PFSK-1 (cell line): ENCODE measurements at regions not wholly inside any gene's neighbourhood (a gene's known extent, or its start where the extent isn't known, plus 50 kb on each side); places are given as distances from the start of the nearest gene placed in this dataset.

Experiments used
- FOXP2 ChIP-seq: optimal IDR thresholded peaks from 2 replicates; pipeline ENCODE3; 2011; ENCODE audit warnings: borderline replicate concordance, control low read depth, inconsistent platforms; ENCODE audit not compliant: insufficient read depth; ENCODE audit errors: extremely low read length, extremely low read depth
- POLR2AphosphoS5 ChIP-seq: IDR thresholded peaks from 2 replicates; pipeline ENCODE4 v1.6.1; 2012; ENCODE audit warnings: low read depth, mild to moderate bottlenecking, control low read depth, low read length, moderate library complexity
- SIN3A ChIP-seq: IDR thresholded peaks from 2 replicates; pipeline ENCODE4 v1.6.1; 2012; ENCODE audit warnings: mild to moderate bottlenecking, low read length, moderate library complexity, borderline replicate concordance; ENCODE audit not compliant: insufficient read depth
- TAF1 ChIP-seq: IDR thresholded peaks from 2 replicates; pipeline ENCODE4 v1.6.1; 2012; ENCODE audit warnings: low read length, control low read depth, borderline replicate concordance; ENCODE audit not compliant: insufficient read depth
- TF ChIP-seq, protein P1 (sequence below), 2 experiments: IDR thresholded peaks; 2 replicates each; pipeline versions ENCODE4 v1.6.1 to v1.8.0; 2011 to 2012; ENCODE audit warnings: low read depth in 2 of 2, low read length in 2 of 2, control low read depth in 1 of 2, inconsistent platforms in 1 of 2, mild to moderate bottlenecking in 1 of 2, moderate library complexity in 1 of 2; ENCODE audit not compliant: insufficient read depth in 1 of 2

DNA sequence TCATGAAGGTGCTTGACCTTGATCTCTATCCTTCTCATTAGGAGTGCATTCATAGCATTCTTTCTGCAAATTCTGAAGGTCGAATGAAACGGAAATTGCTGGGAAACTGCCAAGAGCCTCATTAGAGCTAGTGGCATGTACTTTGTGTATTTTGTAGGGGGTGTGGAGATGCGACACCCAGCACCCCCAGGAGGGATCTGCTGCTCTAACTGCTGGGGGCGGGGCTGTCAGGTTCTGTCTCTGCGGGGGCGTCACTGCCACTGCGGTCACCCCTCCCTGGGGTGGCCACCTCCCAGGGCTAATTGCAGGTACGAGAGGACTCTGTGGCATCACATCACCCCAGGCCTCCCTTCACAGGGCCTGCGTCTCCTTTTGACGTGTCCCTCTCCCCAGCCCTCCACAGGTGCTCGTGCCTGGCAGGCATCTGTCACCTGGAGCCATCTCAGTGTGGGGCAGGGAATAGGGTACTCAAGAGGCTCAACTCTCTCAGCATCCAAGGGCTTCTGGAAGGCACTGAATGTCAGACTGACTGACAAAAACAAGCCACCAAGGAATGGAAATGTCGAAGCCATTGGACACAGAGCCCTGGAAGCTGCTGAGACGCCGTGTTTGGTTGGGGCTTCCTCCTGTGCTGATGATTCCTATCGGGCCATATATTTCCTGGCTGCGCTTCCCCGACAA is 151.1 kb downstream of the ACTR3B start:
- TF ChIP-seq POLR2AphosphoS5 = no peak
- TF ChIP-seq FOXP2 = no peak
- TF ChIP-seq, protein P1, sequence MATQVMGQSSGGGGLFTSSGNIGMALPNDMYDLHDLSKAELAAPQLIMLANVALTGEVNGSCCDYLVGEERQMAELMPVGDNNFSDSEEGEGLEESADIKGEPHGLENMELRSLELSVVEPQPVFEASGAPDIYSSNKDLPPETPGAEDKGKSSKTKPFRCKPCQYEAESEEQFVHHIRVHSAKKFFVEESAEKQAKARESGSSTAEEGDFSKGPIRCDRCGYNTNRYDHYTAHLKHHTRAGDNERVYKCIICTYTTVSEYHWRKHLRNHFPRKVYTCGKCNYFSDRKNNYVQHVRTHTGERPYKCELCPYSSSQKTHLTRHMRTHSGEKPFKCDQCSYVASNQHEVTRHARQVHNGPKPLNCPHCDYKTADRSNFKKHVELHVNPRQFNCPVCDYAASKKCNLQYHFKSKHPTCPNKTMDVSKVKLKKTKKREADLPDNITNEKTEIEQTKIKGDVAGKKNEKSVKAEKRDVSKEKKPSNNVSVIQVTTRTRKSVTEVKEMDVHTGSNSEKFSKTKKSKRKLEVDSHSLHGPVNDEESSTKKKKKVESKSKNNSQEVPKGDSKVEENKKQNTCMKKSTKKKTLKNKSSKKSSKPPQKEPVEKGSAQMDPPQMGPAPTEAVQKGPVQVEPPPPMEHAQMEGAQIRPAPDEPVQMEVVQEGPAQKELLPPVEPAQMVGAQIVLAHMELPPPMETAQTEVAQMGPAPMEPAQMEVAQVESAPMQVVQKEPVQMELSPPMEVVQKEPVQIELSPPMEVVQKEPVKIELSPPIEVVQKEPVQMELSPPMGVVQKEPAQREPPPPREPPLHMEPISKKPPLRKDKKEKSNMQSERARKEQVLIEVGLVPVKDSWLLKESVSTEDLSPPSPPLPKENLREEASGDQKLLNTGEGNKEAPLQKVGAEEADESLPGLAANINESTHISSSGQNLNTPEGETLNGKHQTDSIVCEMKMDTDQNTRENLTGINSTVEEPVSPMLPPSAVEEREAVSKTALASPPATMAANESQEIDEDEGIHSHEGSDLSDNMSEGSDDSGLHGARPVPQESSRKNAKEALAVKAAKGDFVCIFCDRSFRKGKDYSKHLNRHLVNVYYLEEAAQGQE (IDR thresholded peaks at IDR 0.05; ENCODE audit: insufficient read depth in 1 of 2, low read depth in 2 of 2, low read length in 2 of 2) = no peak
- no peak for TF ChIP-seq TAF1

DNA sequence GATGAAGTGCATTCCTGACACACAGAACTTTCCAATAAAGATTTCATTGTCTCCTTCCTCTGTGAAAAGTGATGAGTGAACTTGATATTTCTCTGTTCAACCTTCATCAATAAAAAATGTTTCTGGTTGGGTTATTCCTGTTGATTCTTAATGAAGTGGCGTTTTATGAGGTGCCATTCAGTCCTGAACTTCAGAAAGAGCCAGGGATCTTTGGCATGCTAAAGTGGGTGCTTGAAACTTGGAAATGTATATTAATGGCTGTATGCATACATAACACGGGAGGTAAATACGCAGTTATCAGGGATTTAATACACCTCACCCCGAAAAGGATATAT is 151.6 kb downstream of the ACTR3B start:
- TF ChIP-seq TAF1 = no peak
- TF ChIP-seq, protein P1 (IDR thresholded peaks at IDR 0.05; ENCODE audit: insufficient read depth in 1 of 2, low read depth in 2 of 2, low read length in 2 of 2) = no peak
- no peak for TF ChIP-seq FOXP2
- TF ChIP-seq POLR2AphosphoS5 = no peak

GRCh38 chr7:152911922-152912321 is 152.4 kb downstream of the ACTR3B start:
- TF ChIP-seq, protein P1 (IDR thresholded peaks at IDR 0.05; ENCODE audit: insufficient read depth in 1 of 2, low read depth in 2 of 2, low read length in 2 of 2) = no peak

- TF ChIP-seq TAF1 = no peak
Measured at GRCh38 chr7:152912511-152912910, 153.0 kb downstream of the ACTR3B start.

DNA sequence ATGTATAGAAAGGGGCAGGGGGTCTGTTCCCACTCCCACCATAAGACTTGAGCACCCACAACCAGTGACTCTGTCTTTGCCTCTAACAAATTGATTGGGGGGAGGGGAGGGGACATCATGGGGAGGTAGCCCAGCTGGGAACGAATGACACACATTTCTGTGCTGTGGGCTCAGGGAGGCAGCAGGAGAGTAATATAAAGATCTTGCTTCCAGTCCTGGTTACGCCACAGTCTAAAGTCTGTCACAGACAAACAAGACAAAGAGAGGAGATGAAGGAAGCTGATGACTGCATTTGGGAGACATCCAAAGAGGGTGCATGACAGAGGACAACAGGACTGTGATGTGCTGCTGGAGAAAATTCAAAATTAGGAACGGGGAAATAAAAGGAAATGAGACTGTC is 153.9 kb downstream of the ACTR3B start:
- TF ChIP-seq SIN3A (no peak), TAF1 (no peak), POLR2AphosphoS5 (no peak), FOXP2 (no peak)
- TF ChIP-seq, protein P1 (IDR thresholded peaks at IDR 0.05; ENCODE audit: insufficient read depth in 1 of 2, low read depth in 2 of 2, low read length in 2 of 2) = no peak
